ENCODE measurements at regions not wholly inside any gene's neighbourhood (a gene's known extent, or its start where the extent isn't known, plus 50 kb on each side); places are given as distances from the start of the nearest gene placed in this dataset.

GRCh38 chr4:147310312-147310711 is 170.6 kb upstream of the EDNRA start:
- TF ChIP-seq, protein P1, sequence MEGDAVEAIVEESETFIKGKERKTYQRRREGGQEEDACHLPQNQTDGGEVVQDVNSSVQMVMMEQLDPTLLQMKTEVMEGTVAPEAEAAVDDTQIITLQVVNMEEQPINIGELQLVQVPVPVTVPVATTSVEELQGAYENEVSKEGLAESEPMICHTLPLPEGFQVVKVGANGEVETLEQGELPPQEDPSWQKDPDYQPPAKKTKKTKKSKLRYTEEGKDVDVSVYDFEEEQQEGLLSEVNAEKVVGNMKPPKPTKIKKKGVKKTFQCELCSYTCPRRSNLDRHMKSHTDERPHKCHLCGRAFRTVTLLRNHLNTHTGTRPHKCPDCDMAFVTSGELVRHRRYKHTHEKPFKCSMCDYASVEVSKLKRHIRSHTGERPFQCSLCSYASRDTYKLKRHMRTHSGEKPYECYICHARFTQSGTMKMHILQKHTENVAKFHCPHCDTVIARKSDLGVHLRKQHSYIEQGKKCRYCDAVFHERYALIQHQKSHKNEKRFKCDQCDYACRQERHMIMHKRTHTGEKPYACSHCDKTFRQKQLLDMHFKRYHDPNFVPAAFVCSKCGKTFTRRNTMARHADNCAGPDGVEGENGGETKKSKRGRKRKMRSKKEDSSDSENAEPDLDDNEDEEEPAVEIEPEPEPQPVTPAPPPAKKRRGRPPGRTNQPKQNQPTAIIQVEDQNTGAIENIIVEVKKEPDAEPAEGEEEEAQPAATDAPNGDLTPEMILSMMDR (IDR thresholded peaks at IDR 0.05; ENCODE audit: poor library complexity): no peak
- TF ChIP-seq EZH2phosphoT487 (IDR thresholded peaks at IDR 0.05; ENCODE audit: low read depth, severe bottlenecking, unreplicated experiment): no peak
- no peak for TF ChIP-seq EZH2 (IDR thresholded peaks at IDR 0.05; ENCODE audit: borderline replicate concordance)
